SK-N-SH treated with all-trans-retinoic acid at 6 μM for 48 hours (cell line): ENCODE measurements at regions not wholly inside any gene's neighbourhood (a gene's known extent, or its start where the extent isn't known, plus 50 kb on each side); places are given as distances from the start of the nearest gene placed in this dataset.

Source experiments
- CREB5 ChIP-seq: fragments of 250-450 bp; sonication (Bioruptor Pico); IDR thresholded peaks from 2 replicates; pipeline ENCODE4 v1.5.1; 2020; ENCODE audit warnings: low read depth, mild to moderate bottlenecking, moderate library complexity
- GLIS3 ChIP-seq: fragments of 250-450 bp; sonication (Bioruptor Pico); IDR thresholded peaks from 2 replicates; pipeline ENCODE4 v1.5.0; 2020; ENCODE audit warnings: mild to moderate bottlenecking, moderate library complexity
- OSR1 ChIP-seq: fragments of 250-450 bp; sonication (Bioruptor Pico); IDR thresholded peaks from 2 replicates; pipeline ENCODE4 v1.8.0; 2022; ENCODE audit warnings: moderate library complexity, mild to moderate bottlenecking, inconsistent platforms
- RARB ChIP-seq: fragments of 250-450 bp; sonication (Bioruptor Pico); IDR thresholded peaks from 2 replicates; pipeline ENCODE4 v1.8.0; 2021; ENCODE audit warnings: mild to moderate bottlenecking, moderate library complexity
- SNAI2 ChIP-seq: fragments of 250-450 bp; sonication (Bioruptor Pico); IDR thresholded peaks from 2 replicates; pipeline ENCODE4 v1.5.0; 2020; ENCODE audit warnings: mild to moderate bottlenecking, moderate library complexity
- TOX ChIP-seq: fragments of 250-450 bp; sonication (Bioruptor Pico); IDR thresholded peaks from 2 replicates; pipeline ENCODE4 v1.8.0; 2021; ENCODE audit warnings: mild to moderate bottlenecking, moderate library complexity, borderline replicate concordance
- TF ChIP-seq, protein P1 (sequence below): fragments of 250-450 bp; sonication (Bioruptor Pico); IDR thresholded peaks from 2 replicates; pipeline ENCODE4 v1.8.0; 2020; ENCODE audit warnings: mild to moderate bottlenecking, moderate library complexity, borderline replicate concordance

- TF ChIP-seq RARB (no peak), OSR1 (CRISPR knock-in tag) (no peak), CREB5 (CRISPR knock-in tag) (no peak), GLIS3 (CRISPR knock-in tag) (no peak), TOX (CRISPR knock-in tag) (no peak), SNAI2 (CRISPR knock-in tag) (no peak)
- TF ChIP-seq, protein P1, sequence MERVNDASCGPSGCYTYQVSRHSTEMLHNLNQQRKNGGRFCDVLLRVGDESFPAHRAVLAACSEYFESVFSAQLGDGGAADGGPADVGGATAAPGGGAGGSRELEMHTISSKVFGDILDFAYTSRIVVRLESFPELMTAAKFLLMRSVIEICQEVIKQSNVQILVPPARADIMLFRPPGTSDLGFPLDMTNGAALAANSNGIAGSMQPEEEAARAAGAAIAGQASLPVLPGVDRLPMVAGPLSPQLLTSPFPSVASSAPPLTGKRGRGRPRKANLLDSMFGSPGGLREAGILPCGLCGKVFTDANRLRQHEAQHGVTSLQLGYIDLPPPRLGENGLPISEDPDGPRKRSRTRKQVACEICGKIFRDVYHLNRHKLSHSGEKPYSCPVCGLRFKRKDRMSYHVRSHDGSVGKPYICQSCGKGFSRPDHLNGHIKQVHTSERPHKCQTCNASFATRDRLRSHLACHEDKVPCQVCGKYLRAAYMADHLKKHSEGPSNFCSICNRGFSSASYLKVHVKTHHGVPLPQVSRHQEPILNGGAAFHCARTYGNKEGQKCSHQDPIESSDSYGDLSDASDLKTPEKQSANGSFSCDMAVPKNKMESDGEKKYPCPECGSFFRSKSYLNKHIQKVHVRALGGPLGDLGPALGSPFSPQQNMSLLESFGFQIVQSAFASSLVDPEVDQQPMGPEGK (CRISPR knock-in tag), result no peak
Measured at GRCh38 chr15:70416829-70417228, 319.1 kb upstream of the TLE3 start.
